HL-60 (cell line): ENCODE measurements at regions not wholly inside any gene's neighbourhood (a gene's known extent, or its start where the extent isn't known, plus 50 kb on each side); places are given as distances from the start of the nearest gene placed in this dataset.

Experiments used
- DNase-seq, 2 experiments: peaks; one replicate each; pipeline ENCODE4 v3.0.0-alpha.2; 2010 to 2020; ENCODE audit warnings: low read depth in 1 of 2, low spot score in 1 of 2
- H3K27ac ChIP-seq: fragments of 250-450 bp; sonication (Bioruptor Pico); replicated peaks from 2 replicates; pipeline ENCODE4 v1.5.1; 2020; ENCODE audit warnings: mild to moderate bottlenecking, moderate library complexity
- H3K27me3 ChIP-seq: fragments of 250-450 bp; sonication (Bioruptor Pico); 2 replicates; pipeline ENCODE4 v1.5.1; 2021; ENCODE audit warnings: mild to moderate bottlenecking, moderate library complexity; ENCODE audit not compliant: insufficient read depth, poor library complexity, severe bottlenecking
- H3K4me3 ChIP-seq: replicated peaks from 2 replicates; pipeline ENCODE4 v1.5.1; 2011; ENCODE audit warnings: mild to moderate bottlenecking, control low read depth, low read length; ENCODE audit not compliant: insufficient read depth
- GABPA ChIP-seq: IDR thresholded peaks from 2 replicates; pipeline ENCODE4 v1.6.1; 2012; ENCODE audit warnings: low read depth
- POLR2AphosphoS5 ChIP-seq: IDR thresholded peaks from 2 replicates; pipeline ENCODE4 v1.6.1; 2012; ENCODE audit warnings: low read depth
- SPI1 ChIP-seq: IDR thresholded peaks from 2 replicates; pipeline ENCODE4 v1.6.1; 2012; ENCODE audit warnings: low read depth, mild to moderate bottlenecking, borderline replicate concordance
- TF ChIP-seq, protein P1 (sequence below): IDR thresholded peaks from one replicate; pipeline ENCODE4 v1.5.1; 2011; ENCODE audit warnings: low read length, control low read depth, inconsistent platforms; ENCODE audit not compliant: insufficient read depth
- TF ChIP-seq, protein P2 (sequence below): IDR thresholded peaks from 2 replicates; pipeline ENCODE4 v1.6.1; 2012; ENCODE audit warnings: low read depth; ENCODE audit not compliant: insufficient replicate concordance

DNA sequence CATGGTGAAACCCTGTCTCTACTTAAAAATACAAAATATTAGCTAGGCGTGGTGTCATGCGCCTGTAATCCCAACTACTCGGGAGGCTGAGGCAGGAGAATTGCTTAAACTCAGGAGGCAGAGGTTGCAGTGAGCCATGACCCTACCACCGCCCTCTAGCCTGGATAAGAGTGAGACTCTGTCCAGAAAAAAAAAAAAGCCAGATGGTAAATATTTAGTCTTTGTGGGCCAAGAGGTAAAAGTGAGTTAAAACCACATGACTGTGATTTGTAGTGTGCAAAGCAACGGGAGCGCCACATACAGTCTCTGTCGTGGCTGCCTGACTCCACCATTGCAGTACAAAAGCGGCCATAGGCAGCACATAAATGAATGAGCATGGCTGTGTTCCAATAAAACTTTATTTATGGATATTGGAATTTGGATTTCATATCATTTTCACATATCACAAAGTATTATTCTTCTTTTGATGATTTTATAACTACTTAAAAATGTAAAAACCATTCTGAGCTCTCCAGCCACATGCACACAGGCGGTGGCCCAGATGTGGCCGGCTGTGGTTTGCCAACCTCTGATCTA, 51.8 kb upstream of the CASZ1 start:
- no peak for DNase-seq
- H3K4me3 ChIP-seq: no peak overlapping the region
- H3K27me3 ChIP-seq: no peaks in the 10 kb centered on the region
- no peak overlapping the region for H3K27ac ChIP-seq
- TF ChIP-seq, protein P1, sequence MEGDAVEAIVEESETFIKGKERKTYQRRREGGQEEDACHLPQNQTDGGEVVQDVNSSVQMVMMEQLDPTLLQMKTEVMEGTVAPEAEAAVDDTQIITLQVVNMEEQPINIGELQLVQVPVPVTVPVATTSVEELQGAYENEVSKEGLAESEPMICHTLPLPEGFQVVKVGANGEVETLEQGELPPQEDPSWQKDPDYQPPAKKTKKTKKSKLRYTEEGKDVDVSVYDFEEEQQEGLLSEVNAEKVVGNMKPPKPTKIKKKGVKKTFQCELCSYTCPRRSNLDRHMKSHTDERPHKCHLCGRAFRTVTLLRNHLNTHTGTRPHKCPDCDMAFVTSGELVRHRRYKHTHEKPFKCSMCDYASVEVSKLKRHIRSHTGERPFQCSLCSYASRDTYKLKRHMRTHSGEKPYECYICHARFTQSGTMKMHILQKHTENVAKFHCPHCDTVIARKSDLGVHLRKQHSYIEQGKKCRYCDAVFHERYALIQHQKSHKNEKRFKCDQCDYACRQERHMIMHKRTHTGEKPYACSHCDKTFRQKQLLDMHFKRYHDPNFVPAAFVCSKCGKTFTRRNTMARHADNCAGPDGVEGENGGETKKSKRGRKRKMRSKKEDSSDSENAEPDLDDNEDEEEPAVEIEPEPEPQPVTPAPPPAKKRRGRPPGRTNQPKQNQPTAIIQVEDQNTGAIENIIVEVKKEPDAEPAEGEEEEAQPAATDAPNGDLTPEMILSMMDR: no peak
- TF ChIP-seq GABPA: no peak
- TF ChIP-seq, protein P2, sequence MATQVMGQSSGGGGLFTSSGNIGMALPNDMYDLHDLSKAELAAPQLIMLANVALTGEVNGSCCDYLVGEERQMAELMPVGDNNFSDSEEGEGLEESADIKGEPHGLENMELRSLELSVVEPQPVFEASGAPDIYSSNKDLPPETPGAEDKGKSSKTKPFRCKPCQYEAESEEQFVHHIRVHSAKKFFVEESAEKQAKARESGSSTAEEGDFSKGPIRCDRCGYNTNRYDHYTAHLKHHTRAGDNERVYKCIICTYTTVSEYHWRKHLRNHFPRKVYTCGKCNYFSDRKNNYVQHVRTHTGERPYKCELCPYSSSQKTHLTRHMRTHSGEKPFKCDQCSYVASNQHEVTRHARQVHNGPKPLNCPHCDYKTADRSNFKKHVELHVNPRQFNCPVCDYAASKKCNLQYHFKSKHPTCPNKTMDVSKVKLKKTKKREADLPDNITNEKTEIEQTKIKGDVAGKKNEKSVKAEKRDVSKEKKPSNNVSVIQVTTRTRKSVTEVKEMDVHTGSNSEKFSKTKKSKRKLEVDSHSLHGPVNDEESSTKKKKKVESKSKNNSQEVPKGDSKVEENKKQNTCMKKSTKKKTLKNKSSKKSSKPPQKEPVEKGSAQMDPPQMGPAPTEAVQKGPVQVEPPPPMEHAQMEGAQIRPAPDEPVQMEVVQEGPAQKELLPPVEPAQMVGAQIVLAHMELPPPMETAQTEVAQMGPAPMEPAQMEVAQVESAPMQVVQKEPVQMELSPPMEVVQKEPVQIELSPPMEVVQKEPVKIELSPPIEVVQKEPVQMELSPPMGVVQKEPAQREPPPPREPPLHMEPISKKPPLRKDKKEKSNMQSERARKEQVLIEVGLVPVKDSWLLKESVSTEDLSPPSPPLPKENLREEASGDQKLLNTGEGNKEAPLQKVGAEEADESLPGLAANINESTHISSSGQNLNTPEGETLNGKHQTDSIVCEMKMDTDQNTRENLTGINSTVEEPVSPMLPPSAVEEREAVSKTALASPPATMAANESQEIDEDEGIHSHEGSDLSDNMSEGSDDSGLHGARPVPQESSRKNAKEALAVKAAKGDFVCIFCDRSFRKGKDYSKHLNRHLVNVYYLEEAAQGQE: no peak
- no peak for TF ChIP-seq POLR2AphosphoS5
- no peak for TF ChIP-seq SPI1

DNA sequence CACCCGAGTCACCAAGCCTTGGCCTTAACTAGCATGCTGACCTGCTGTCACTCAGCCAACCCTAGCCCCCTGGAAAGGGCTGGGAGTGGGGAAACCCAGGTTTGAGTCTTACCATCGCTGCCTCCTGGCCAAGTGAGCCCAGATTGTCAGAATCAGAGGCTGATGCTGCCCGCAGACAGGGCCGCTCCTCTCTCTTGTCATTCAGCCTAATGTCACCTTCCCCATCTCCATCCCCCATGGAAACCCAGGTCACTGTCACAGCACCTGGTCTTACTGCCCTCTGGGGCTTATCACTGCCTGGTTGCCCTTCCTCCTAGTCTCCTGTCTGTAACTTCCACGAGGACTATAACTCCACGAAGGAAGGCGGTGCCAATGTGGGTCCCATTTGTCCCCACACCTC, 53.6 kb upstream of the CASZ1 start:
- no peak for DNase-seq
- no peaks in the 10 kb centered on the region for H3K27me3 ChIP-seq
- TF ChIP-seq, protein P1: no peak
- no peak for TF ChIP-seq SPI1
- TF ChIP-seq POLR2AphosphoS5: no peak
- TF ChIP-seq, protein P2: no peak
- H3K4me3 ChIP-seq: no peak overlapping the region
- H3K27ac ChIP-seq: no peak overlapping the region

DNA sequence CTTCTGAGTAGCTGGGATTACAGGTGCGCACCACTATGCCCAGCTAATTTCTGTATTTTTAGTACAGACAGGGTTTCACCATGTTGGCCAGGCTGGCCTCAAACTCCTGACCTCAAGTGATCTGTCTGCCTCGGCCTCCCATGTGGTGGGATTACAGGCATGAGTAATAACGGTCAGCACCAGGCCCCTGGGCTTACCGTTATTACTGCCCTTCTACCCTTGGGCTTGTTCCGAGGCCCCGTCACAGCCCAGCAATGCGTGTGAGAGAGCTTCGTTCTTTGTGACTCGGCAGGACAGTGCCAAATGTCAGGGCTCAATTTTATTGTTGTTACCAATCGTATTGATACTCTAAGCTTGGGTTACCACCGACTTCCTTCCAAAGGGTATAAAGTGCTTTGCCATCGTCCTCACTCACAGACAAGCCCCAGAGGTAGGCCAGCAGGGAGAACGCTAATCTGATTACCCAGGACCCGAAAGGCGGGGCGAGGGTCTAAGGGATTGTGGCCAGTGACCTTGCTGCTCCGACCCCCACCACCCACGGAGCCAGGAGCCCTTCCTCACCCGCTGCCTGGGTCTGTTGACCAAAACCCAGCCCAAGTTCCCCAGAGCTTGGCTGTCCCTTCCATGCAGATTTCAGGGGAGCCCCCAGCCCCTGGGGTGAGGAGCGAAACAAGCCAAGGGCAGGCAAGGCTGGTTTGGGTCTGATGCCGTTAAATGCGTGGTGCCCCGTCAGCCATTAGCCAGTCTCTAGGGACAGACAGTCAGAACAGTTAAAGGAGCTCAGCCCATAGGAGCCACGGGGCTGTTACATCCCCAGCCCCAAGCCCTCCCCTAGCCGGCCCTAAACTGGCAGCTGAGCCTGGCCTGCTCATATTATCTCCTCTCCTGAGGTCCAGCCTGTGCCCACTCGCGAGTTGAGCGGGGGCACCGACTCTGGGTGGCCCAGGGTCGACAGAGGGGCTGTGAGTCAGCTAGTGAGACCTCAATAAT, 54.9 kb upstream of the CASZ1 start:
- TF ChIP-seq, protein P1: no peak
- TF ChIP-seq GABPA: no peak
- TF ChIP-seq, protein P2: no peak
- TF ChIP-seq POLR2AphosphoS5: no peak
- TF ChIP-seq SPI1: no peak
- H3K27ac ChIP-seq: no peak overlapping the region
- no peaks in the 10 kb centered on the region for H3K27me3 ChIP-seq
- no peak overlapping the region for H3K4me3 ChIP-seq
- no peak for DNase-seq
